Endothelial cell (in vitro differentiated cells): ENCODE measurements at regions not wholly inside any gene's neighbourhood (a gene's known extent, or its start where the extent isn't known, plus 50 kb on each side); places are given as distances from the start of the nearest gene placed in this dataset.

Source experiments
- DNase-seq: peaks from one replicate; pipeline ENCODE4 v3.0.0; 2021; ENCODE audit warnings: low spot score
- H3K27ac Mint-ChIP-seq: one replicate; pipeline ENCODE4 v1.8.0; 2021; ENCODE audit warnings: mixed read lengths, inconsistent platforms; ENCODE audit not compliant: unreplicated experiment
- H3K27me3 Mint-ChIP-seq: one replicate; pipeline ENCODE4 v1.8.0; 2021; ENCODE audit warnings: mild to moderate bottlenecking, moderate library complexity, mixed read lengths, inconsistent platforms; ENCODE audit not compliant: unreplicated experiment
- H3K36me3 Mint-ChIP-seq: one replicate; pipeline ENCODE4 v1.8.0; 2021; ENCODE audit warnings: mild to moderate bottlenecking, low read depth, mixed read lengths, inconsistent platforms; ENCODE audit not compliant: unreplicated experiment
- H3K4me1 Mint-ChIP-seq: one replicate; pipeline ENCODE4 v1.8.0; 2021; ENCODE audit warnings: mild to moderate bottlenecking, mixed read lengths, inconsistent platforms; ENCODE audit not compliant: unreplicated experiment
- H3K4me3 Mint-ChIP-seq: one replicate; pipeline ENCODE4 v1.8.0; 2021; ENCODE audit warnings: mild to moderate bottlenecking, mixed read lengths, inconsistent platforms; ENCODE audit not compliant: unreplicated experiment
- H3K9me3 Mint-ChIP-seq: one replicate; pipeline ENCODE4 v1.8.0; 2021; ENCODE audit warnings: mixed read lengths, inconsistent platforms; ENCODE audit not compliant: unreplicated experiment
- CTCF ChIP-seq: fragments of 200-600 bp; sonication (generic); IDR thresholded peaks from one replicate; pipeline ENCODE4 v1.5.0; 2021; ENCODE audit warnings: antibody characterized with exemption; ENCODE audit not compliant: unreplicated experiment

- Mint-ChIP-seq H3K27ac (no peak overlapping the region), H3K4me1 (no peaks in the 10 kb centered on the region), H3K9me3 (no peaks in the 10 kb centered on the region), H3K4me3 (no peak overlapping the region), H3K27me3 (peaks cover 2% of the 10 kb centered on the region), H3K36me3 (no peaks in the 10 kb centered on the region)
- no peak for DNase-seq
- TF ChIP-seq CTCF, result no peak
These were observed 369.2 kb upstream of the CDH4 start for GRCh38 chr20:60882836-60883235.

GRCh38 chr20:60883496-60883895 is 368.6 kb upstream of the CDH4 start:
- no peak for DNase-seq
- Mint-ChIP-seq H3K27me3 (peaks cover 2% of the 10 kb centered on the region), H3K36me3 (no peaks in the 10 kb centered on the region), H3K4me1 (no peaks in the 10 kb centered on the region), H3K27ac (no peak overlapping the region), H3K9me3 (no peaks in the 10 kb centered on the region), H3K4me3 (no peak overlapping the region)
- no peak for TF ChIP-seq CTCF

- H3K36me3 Mint-ChIP-seq, result no peaks in the 10 kb centered on the region
- DNase-seq, result no peak
- peaks cover 2% of the 10 kb centered on the region for H3K27me3 Mint-ChIP-seq
- TF ChIP-seq CTCF, result no peak
- no peaks in the 10 kb centered on the region for H3K4me1 Mint-ChIP-seq
- no peak overlapping the region for H3K4me3 Mint-ChIP-seq
- no peaks in the 10 kb centered on the region for H3K9me3 Mint-ChIP-seq
- H3K27ac Mint-ChIP-seq, result no peak overlapping the region
These were observed 367.8 kb upstream of the CDH4 start for GRCh38 chr20:60884277-60884676.

- no peaks in the 10 kb centered on the region for H3K27me3 Mint-ChIP-seq
- DNase-seq, result no peak
- no peaks in the 10 kb centered on the region for H3K4me1 Mint-ChIP-seq
- no peak for TF ChIP-seq CTCF
- H3K27ac Mint-ChIP-seq, result no peak overlapping the region
- H3K9me3 Mint-ChIP-seq, result no peaks in the 10 kb centered on the region
- no peak overlapping the region for H3K4me3 Mint-ChIP-seq
- no peaks in the 10 kb centered on the region for H3K36me3 Mint-ChIP-seq
These were observed 363.3 kb upstream of the CDH4 start for GRCh38 chr20:60888771-60889170.

- Mint-ChIP-seq H3K4me3 (no peak overlapping the region), H3K27ac (no peak overlapping the region), H3K27me3 (no peaks in the 10 kb centered on the region), H3K9me3 (no peaks in the 10 kb centered on the region), H3K4me1 (no peaks in the 10 kb centered on the region), H3K36me3 (no peaks in the 10 kb centered on the region)
- no peak for DNase-seq
- no peak for TF ChIP-seq CTCF
These were observed 359.8 kb upstream of the CDH4 start for GRCh38 chr20:60892095-60892813.
